NCI-H187 (cell line): ENCODE measurements at regions not wholly inside any gene's neighbourhood (a gene's known extent, or its start where the extent isn't known, plus 50 kb on each side); places are given as distances from the start of the nearest gene placed in this dataset.
"Not testable (repeated sequence)": the region's sequence is repeated elsewhere in the genome, so short reads cannot be mapped to it uniquely, and the experiment has no call there.

Experiments
- DNase-seq, 2 experiments: peaks; one replicate each; lab custom pipeline; 2025; lab: John Stamatoyannopoulos, UW

DNA sequence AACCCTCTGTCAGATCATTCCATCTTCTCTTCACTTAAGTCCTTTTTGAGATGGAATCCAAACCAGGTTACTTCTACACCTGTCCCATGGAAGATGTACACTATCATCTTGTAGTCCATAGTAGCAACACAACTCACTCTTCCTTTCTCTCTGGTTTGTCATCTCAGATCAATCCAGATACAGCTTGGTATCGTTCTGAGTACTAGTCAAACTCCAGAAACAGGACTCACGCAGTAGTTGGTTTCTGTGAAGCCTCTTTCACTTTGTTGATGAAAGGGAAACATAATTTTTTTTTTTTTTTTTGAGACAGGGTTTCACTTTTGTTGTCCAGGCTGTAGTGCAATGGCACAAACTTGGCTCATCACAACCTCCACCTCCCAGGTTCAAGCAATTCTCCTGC is 484.0 kb downstream of the PRDM9 start:
- no peak for DNase-seq

DNA sequence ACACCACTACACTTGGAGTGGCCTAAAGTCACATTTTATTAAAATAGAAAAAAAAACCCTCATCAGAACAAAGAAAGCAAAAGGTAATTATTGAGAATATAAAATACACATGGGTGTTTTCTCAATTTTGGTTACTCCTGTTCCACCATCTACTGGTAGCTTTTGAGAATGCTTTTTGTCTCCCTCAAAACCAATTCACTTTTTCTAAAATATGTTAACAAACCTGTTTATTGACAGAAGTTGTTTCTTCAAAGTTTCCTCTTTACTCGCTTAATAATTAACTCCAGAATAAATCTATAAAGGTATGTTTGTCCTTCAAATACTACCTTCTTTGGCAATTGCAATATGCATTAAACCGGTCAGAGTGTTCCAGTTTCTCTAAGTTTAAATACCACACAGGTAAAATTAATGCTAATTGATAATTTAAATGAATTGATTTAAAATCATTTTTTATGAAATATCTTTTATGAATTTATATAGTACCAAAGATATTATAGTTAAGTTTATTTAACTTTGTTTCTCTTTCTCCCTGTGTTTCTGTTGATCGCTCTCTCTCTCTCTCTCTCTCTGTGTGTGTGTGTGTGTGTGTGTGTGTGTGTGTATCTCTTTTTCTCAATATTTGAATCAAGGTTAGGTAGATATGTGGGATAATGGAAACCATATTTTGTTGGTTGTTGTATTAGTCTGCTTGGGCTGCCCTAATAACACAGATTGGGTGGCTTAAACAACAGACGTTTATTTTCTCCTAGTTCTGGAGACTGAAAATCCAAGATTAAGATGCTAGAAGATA is 487.4 kb downstream of the PRDM9 start:
- DNase-seq: no peak

DNA sequence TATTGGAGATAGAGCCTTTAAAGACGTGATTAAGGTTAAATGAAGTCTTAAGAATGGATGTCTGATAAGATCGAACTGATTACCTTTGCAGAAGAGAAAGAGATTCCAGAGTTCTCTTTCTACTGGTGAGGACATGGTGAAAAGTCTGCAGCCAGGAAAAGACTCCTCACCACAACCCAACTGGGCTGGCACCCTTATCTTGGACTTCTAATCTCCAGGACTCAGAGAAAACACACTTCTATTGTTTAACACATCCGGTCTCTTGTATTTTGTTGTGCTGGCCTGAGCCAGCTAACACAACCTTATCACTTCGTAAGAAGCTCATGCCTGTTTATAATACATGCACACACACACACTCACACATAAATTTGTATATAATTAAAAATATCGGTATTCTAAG is 489.1 kb downstream of the PRDM9 start:
- DNase-seq: no peak

DNA sequence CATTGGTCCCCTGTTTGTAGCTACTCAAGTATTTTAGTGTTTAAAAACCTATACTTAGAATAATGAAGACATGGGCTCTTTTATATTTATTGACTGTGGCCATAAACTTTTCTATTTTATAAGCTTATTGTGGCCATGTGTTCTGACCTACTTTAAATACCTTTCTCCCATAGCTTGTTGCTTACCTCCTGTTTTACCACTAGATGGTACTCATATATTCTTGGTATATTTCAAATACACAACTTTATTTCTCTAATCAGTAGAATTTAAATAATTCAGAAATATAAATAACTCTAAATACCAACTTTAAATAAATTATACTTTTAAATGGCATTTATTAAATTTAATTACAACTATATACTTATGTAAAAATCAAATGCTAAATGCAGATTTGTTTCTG is 498.0 kb downstream of the PRDM9 start:
- no peak for DNase-seq

DNA sequence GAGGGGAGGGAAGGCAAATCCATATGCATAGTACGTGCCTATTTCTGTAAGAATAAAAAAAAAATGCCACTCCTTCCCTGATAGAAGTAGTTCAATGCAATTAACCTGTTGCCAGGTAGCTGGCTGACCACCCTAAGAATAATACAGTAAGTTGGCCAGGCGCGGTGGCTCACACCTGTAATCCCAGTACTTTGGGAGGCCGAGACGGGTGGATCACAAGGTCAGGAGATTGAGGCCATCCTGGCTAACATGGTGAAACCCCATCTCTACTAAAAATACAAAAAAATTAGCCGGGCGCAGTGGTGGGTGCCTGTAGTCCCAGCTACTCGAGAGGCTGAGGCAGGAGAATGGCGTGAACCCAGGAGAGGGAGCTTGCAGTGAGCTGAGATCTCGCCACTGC is 510.3 kb downstream of the PRDM9 start:
- not testable (repeated sequence) for DNase-seq

DNA sequence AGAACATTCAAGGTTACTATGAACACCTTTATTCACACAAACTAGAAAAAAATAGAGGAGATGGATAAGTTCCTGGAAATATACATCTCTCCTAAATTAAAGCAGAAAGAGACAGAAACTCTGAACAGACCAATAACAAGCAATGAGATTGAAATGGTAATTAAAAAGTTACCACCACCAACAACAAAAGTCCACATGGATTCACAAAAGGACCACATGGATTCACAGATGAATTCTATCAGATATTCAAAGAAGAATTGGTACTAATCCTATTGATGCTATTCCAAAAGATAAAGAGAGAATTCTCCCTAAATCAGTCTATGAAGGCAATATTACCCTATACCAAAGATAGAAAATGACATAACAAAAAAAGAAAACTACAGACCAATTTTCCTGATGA is 518.9 kb downstream of the PRDM9 start:
- no peak for DNase-seq

DNA sequence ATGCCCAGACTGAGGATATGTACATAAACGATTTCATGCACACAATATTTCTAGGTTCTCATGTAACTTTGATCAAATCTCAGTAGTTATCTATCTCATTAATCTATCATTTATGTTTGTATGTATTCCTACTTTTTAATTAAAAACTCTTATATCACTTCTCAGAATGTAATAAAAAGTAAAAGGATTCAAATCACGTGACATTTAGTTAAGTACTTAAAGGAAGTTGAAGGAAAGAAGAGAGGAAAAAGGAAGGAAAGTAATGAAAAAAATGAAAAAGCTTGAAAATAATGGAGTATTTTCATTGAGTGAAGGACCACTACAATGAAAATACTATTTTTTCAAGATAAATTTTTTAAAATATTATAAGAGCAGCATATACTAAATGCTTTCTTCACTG is 535.3 kb downstream of the PRDM9 start:
- no peak for DNase-seq

DNA sequence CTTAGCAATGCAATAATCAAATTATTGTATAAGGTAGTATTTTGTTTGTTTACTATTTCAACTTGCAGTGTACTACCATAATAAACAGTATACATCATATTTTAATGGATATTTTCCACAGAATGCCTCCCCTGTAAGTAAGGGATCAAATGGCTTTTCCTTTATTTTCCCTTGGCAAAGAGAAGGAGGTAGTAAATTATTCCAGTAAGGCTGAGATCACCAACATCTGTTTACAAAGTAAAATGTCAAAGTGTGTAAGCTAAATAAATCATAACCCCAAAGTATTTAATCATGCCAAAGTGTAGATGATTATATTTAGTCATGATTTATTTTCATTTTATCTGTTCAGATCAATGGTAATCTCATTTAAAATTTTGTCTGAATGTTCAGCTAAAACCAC is 537.6 kb downstream of the PRDM9 start:
- no peak for DNase-seq

DNA sequence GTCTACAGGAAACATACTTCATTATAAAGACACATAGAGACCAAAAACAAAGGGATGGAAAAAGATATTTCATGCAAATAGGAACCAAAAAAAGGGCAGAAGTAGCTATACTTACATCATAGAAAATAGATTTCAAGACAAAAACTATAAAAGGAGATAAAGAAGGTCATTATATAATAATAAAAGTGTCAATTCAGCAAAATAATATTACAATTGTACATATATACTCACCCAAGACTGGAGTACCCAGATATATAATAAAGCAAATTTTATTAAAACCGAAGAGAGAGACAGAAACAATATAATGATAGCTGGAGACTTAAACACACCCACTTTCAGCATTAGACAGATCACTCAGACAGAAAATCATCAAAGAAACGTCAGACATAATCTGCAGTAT is 546.3 kb downstream of the PRDM9 start:
- DNase-seq: no peak

DNA sequence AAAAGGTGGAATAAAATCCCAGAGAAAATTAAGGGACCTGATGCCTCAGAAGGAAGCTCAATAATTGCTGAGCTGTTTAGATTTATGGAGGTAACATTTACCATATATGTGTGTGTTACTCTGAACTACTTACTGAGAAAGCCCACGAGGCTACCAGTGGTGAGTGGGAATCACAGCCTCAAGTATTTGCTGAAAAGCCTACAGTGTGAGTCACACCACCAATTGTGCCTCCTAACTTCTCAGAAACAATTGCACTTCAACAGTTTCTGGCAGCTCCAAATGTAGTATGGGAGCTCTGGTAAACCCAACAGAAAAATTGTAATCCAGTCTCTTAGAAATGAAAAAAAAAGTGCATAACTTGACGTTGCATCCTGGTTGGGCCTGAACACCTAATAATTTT is 551.6 kb downstream of the PRDM9 start:
- no peak for DNase-seq

DNA sequence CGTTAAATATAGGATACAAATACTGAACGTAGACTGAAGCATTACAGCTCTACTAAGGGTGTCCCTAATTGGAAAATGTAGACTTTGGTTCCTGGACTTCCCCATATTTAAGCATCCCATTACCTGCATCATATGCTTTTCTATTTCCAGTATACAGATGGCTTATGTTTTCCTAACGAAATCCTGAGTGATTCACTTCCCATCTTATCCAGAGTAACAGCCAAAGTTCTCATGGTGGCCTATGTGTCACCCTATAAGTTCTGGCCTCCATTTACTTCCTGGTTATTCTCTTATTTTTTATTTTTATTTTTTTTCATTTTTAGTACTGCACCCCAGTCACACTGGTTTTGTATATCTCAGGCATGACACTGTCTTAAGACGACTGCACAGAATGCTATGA is 552.3 kb downstream of the PRDM9 start:
- no peak for DNase-seq

DNA sequence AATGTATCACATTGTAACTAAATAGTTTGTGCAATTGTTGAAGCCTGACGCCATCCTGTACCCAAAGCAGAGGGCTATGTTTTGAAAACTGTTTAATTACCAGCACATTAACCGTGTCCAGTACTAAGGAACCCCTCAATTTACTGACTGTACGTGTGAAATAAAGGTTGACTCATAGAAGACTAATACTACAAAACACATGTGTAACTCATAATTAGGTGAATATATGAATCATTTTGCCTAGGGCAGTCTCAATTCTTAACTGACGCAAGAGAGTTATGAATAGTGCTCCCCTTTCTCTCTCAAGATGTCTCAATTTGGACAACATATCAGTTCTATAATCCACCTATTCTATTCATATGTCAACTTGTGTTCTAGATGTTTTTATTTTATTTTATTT is 558.4 kb downstream of the PRDM9 start:
- no peak for DNase-seq

DNA sequence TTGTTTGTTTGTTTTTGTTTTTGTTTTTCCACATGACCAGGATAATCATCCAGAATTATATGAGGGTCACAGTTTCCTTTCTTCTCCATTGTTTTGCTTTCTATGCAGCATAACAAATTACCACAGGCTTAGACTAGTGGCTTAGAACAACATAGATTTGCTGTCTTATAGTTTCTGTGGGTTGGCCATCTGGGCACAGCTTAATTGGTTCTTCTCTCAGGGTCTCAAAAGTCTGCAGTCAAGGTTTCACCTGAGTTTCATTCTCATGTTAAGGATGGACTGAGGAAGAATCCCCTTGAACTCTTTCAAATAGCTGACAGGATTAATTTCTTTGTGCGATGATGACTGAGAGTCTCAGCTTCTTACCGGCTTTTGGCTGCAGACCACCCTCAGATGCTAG is 559.8 kb downstream of the PRDM9 start:
- no peak for DNase-seq

DNA sequence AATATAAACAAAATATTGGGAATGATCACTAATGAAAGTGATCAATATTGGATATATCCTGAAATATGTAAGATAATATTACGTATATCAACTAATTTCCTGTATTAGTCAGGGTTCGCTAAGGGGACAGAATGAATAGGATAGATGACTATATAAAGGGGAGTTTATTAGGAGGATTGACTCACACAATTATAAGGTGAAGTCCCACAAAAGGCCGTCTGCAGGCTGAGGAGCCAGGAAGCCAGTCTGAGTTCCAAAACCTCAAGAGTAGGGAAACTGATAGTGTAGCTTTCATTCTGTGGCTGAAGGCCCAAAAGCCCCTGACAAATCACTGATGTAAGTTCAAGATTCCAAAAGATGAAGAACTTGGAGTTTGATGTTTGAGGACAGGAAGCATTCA is 561.1 kb downstream of the PRDM9 start:
- DNase-seq: no peak

DNA sequence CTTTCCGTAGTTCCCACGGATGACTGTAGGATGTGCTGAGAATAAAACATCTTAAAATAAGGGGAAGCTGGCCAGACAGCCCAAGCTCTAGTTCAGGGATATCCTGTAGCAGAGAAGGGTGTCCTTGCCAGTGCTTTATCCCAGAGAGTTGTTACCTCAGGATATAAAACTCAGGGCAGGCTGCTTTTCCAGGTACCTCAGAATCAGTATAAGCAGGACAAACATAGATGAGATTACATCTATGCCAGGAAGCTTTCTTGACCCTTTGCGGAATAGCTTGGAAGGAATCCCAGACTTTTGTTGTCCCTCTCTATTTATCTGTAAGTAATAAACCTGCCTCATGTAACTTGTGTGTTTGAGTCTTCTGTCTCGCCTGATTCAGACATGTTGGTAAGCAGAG is 565.7 kb downstream of the PRDM9 start:
- DNase-seq: no peak

DNA sequence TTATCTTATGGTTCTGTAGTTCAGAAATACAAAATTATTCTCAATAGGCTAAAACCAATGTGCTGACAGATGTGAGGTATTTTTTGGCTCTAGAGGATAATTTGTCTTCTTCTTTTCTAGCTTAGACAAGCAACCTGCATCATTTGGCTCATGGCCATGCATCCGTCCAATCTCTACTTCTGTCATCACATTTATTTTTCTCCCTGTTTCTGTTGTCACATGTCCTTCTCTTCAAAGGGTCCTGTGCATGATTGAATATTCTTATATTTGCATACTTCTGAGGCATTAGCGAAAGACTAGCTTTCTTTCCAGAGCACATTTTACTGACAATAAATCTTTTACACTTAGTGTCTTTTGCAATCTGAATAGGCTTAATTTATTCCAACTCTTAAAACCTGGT is 564.7 kb downstream of the CDH10 start:
- no peak for DNase-seq

DNA sequence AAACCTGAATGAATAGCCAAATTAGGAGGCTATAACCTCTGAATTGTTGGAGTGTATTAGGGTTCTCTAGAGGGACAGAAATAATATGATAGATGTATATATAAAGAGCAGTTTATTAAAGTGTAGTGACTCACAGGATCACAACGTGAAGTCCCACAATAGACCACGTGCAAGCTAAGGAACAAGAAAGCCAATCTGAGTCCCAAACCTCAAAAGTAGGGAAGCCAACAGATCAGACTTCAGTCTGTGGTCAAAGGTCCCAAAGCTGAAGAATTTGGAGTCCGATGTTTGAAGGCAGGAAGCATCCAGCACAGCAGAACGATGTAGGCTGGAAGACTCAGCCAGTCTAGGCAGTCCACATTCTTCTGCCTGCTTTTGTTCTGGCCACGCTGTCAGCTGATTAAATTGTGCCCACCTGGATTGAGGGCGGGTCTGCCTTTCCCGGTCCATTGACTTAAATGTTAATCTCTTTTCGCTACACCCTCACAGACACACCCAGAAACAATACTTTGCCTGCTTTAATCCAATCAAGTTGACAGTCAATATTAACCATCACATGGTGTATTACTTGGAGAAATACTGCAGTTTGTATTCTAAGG is 550.6 kb downstream of the CDH10 start:
- no peak for DNase-seq

DNA sequence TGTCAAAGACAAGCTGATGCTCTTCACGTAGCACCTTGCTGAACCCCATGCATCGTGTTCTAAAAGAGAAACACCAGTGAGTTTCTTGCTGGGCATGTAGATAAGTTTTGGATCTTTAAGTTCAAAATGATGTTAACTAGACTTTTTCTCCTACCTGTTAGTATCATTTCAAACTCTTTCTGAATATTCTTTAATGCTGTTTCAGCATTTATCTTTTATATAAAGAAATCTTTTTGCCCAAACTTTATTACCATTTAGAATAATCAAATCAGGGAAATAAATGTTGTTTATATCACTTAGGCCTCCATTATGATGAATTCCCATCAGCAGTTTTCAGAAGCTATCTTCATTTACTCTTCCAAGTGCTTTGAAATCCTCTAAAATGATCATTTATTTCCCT is 542.8 kb downstream of the CDH10 start:
- DNase-seq: no peak

DNA sequence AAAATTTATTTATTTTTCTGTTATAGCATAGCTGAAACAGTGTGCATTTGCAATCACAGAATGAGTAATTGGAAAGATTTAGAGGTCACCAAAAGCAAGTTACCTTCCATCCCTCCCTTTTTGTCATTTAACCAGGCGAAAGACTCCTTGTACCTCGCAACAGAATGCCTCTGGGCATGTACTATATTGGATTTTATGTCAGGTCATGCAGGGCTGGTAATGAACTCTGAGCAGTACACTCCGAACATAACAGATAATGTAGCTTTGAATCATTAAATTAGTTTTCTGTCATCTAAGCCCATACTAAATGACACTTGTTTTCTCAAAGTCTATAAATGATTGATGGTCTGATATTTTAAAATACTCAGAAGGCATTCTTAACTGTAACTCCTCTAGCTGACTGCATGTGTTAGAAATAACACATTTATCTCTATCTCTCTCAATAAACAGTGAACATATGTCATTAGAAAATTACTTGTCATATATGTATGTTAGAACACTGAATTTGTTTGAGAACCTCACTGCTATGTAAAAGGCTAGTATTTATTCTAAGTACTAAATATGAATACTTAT is 541.2 kb downstream of the CDH10 start:
- DNase-seq: no peak

DNA sequence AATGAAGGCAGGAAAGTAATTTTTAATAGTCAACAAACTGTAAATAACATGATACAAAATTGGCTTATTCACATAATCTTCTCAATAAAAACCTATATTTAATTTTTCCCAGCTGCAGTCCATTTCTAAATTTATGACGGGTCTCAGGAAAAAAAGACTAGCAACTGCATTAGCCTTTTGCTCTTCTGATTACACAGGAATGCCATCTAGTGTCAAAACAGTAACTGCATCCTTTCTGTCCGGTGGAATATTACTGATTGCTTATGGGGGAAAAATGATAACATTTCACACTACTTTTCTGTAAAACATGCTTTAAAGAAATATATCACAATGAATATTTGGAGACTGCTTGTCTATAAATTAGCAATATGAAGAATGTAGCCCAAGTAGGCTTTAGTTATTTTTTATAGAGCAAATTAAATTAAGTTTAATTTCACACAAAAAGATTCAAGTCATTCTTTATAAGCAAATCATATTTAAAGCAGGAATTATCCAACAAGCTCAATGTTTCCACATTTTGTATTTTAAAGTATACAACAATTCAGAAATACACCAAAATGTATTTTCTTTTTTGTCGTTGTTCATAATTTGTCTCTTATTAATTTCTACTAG is 534.7 kb downstream of the CDH10 start:
- DNase-seq: no peak

DNA sequence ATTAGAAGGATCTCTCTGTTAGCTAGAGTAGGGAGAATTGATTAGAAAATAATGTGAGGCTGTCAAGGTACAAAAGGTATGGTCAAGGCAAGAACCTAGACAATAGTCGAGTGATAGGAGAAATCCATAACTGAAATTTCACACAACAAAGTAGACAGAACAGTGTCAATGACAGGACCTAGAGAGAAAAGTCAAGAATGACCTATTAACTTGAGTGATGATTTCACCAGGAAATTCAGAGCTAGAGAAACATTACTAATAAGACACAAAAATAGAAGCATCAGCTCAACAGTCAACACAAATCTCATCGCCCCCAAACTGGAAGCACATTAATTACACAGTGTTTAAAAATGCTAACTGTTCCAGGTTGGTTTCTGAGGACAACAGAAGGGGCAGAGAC is 532.4 kb downstream of the CDH10 start:
- no peak for DNase-seq

DNA sequence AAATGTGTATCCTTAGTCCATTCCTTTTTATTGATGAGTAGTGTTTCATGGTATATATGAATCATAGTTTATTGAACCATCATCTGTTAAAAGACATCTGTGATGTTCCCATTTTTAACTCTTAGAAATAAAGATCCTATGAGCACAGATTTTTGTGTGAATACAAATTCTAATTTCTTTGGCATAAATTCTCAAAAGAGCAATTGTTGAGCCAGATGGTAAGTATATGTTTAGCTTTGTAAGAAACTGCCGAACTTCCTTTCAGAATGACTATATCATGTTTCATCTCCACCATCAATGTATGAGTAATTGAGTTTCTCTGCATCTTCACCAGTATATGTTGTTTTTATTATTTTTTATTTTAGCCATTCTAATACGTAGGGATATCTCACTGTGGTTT is 526.4 kb downstream of the CDH10 start:
- DNase-seq: no peak

DNA sequence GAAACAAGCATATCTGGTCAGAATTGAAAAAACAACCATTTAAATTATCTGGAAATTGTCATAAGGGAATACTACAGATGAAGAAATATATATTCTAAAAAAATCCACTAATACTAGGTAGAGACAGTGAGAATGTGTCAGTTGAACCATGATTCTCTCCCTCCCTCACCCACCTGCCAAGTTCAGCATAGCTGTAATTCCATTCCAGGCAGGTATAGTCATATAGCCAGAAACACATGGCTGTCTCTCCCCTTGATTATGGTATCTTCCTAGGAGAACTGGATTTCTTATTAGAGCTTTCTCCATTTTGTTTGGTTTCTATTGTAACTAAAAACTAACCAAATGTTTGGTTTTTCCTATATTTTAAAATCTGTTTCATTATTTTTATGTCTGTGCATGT is 509.2 kb downstream of the CDH10 start:
- no peak for DNase-seq
